DOHH2 (cell line): ENCODE measurements at regions not wholly inside any gene's neighbourhood (a gene's known extent, or its start where the extent isn't known, plus 50 kb on each side); places are given as distances from the start of the nearest gene placed in this dataset.

Experiments
- H3F3A ChIP-seq: fragments of 200-600 bp; sonication (generic), shearing (Covaris generic); 2 replicates; pipeline ENCODE4 v1.6.0; 2016; ENCODE audit warnings: antibody characterized with exemption, mild to moderate bottlenecking; ENCODE audit not compliant: control insufficient read depth, insufficient read depth
- H3K27ac ChIP-seq: fragments of 200-600 bp; sonication (generic); 2 replicates; pipeline ENCODE4 v1.5.1; 2014; ENCODE audit warnings: low read depth, mild to moderate bottlenecking, low read length, moderate library complexity
- H3K27me3 ChIP-seq: fragments of 200-600 bp; sonication (generic); 2 replicates; pipeline ENCODE4 v1.6.1; 2014; ENCODE audit warnings: mild to moderate bottlenecking, low read length, mixed read lengths; ENCODE audit not compliant: control insufficient read depth
- H3K36me3 ChIP-seq: fragments of 200-600 bp; sonication (generic); 2 replicates; pipeline ENCODE4 v1.6.1; 2014; ENCODE audit warnings: mild to moderate bottlenecking, low read length, moderate library complexity, mixed read lengths; ENCODE audit not compliant: control insufficient read depth
- H3K4me1 ChIP-seq: fragments of 200-600 bp; sonication (generic); 2 replicates; pipeline ENCODE4 v1.6.1; 2014; ENCODE audit warnings: mild to moderate bottlenecking, low read length, mixed read lengths; ENCODE audit not compliant: control insufficient read depth
- H3K4me2 ChIP-seq: fragments of 200-600 bp; sonication (generic); 2 replicates; pipeline ENCODE4 v1.6.0; 2014; ENCODE audit warnings: mild to moderate bottlenecking, low read length, moderate library complexity
- H3K4me3 ChIP-seq: fragments of 200-600 bp; sonication (generic); 2 replicates; pipeline ENCODE4 v1.5.1; 2014; ENCODE audit warnings: mild to moderate bottlenecking, low read length, mixed read lengths
- H3K79me2 ChIP-seq: fragments of 200-600 bp; sonication (generic); 2 replicates; pipeline ENCODE4 v1.6.1; 2014; ENCODE audit warnings: mild to moderate bottlenecking, low read length, mixed read lengths; ENCODE audit not compliant: control insufficient read depth
- H3K9me2 ChIP-seq: fragments of 200-600 bp; sonication (generic); replicated peaks from 2 replicates; pipeline ENCODE4 v1.6.1; 2014; ENCODE audit warnings: mild to moderate bottlenecking, low read length, mixed read lengths; ENCODE audit not compliant: control insufficient read depth
- H3K9me3 ChIP-seq: fragments of 200-600 bp; sonication (generic); 2 replicates; pipeline ENCODE4 v1.6.1; 2014; ENCODE audit warnings: antibody characterized with exemption, low read length, mixed read lengths; ENCODE audit not compliant: control insufficient read depth, insufficient read depth
- H4K20me1 ChIP-seq: fragments of 200-600 bp; sonication (generic); 2 replicates; pipeline ENCODE4 v1.6.0; 2014; ENCODE audit warnings: low read depth, mild to moderate bottlenecking, antibody characterized with exemption, low read length, moderate library complexity; ENCODE audit not compliant: control insufficient read depth, insufficient read depth
- CTCF ChIP-seq: fragments of 200-600 bp; sonication (generic); IDR thresholded peaks from one replicate; pipeline ENCODE4 v1.5.1; 2014; ENCODE audit warnings: antibody characterized with exemption, mild to moderate bottlenecking, low read depth, low read length; ENCODE audit not compliant: poor library complexity, severe bottlenecking
- EZH2phosphoT487 ChIP-seq: fragments of 200-600 bp; sonication (generic); IDR thresholded peaks from 2 replicates; pipeline ENCODE4 v1.6.1; 2017; ENCODE audit warnings: borderline replicate concordance, mild to moderate bottlenecking, antibody characterized with exemption, low read length, moderate library complexity, mixed read lengths

- Histone ChIP-seq H3K9me2 (no peaks in the 10 kb centered on the region), H3K27me3 (no peaks in the 10 kb centered on the region), H3F3A (no peaks in the 10 kb centered on the region), H3K9me3 (no peaks in the 10 kb centered on the region), H3K79me2 (no peaks in the 10 kb centered on the region), H3K36me3 (no peaks in the 10 kb centered on the region), H4K20me1 (no peaks in the 10 kb centered on the region), H3K4me3 (no peak overlapping the region), H3K4me2 (no peak overlapping the region), H3K4me1 (no peaks in the 10 kb centered on the region), H3K27ac (no peak overlapping the region)
- no peak for TF ChIP-seq CTCF
- no peak for TF ChIP-seq EZH2phosphoT487
These were observed 924.4 kb upstream of the NXPH2 start for GRCh38 chr2:139704606-139705005.

GRCh38 chr2:139694327-139694726 lies 914.1 kb upstream of the NXPH2 start:
- H3K4me3 ChIP-seq: no peak overlapping the region
- H3K27me3 ChIP-seq: no peaks in the 10 kb centered on the region

GRCh38 chr2:139686205-139686604 lies 906.0 kb upstream of the NXPH2 start:
- H3K27ac ChIP-seq: no peak overlapping the region
- no peaks in the 10 kb centered on the region for H3K79me2 ChIP-seq
- no peak overlapping the region for H3K4me2 ChIP-seq
- no peak overlapping the region for H3K4me3 ChIP-seq
- no peaks in the 10 kb centered on the region for H3K36me3 ChIP-seq
- H3K27me3 ChIP-seq: no peaks in the 10 kb centered on the region
- no peaks in the 10 kb centered on the region for H3F3A ChIP-seq
- H3K9me2 ChIP-seq: no peaks in the 10 kb centered on the region
- TF ChIP-seq CTCF (no peak), EZH2phosphoT487 (no peak)
- no peaks in the 10 kb centered on the region for H3K4me1 ChIP-seq
- H4K20me1 ChIP-seq: no peaks in the 10 kb centered on the region
- H3K9me3 ChIP-seq: no peaks in the 10 kb centered on the region

More at GRCh38 chr2:139694327-139694726, 914.1 kb upstream of the NXPH2 start:
- no peaks in the 10 kb centered on the region for H3K9me3 ChIP-seq
- H3K9me2 ChIP-seq: no peaks in the 10 kb centered on the region
- no peaks in the 10 kb centered on the region for H3K4me1 ChIP-seq
- no peaks in the 10 kb centered on the region for H3K79me2 ChIP-seq
- no peak overlapping the region for H3K27ac ChIP-seq
- no peak overlapping the region for H3K4me2 ChIP-seq
- no peaks in the 10 kb centered on the region for H4K20me1 ChIP-seq
- H3F3A ChIP-seq: no peaks in the 10 kb centered on the region
- H3K36me3 ChIP-seq: no peaks in the 10 kb centered on the region
- no peak for TF ChIP-seq EZH2phosphoT487
- no peak for TF ChIP-seq CTCF
